HepG2 (cell line): ENCODE measurements at regions not wholly inside any gene's neighbourhood (a gene's known extent, or its start where the extent isn't known, plus 50 kb on each side); places are given as distances from the start of the nearest gene placed in this dataset.

Source experiments
- BHLHE40 ChIP-seq: IDR thresholded peaks from 2 replicates; pipeline ENCODE4 v1.6.1; 2011; ENCODE audit warnings: low read length, improper control_type of control experiment
- CEBPB ChIP-seq: IDR thresholded peaks from 2 replicates; pipeline ENCODE4 v1.6.1; 2011; ENCODE audit warnings: low read depth, low read length, improper control_type of control experiment, borderline replicate concordance
- DR1 ChIP-seq: sonication (generic); formaldehyde crosslinking; IDR thresholded peaks from 2 replicates; pipeline ENCODE4 v1.8.0; 2021; ENCODE audit warnings: mild to moderate bottlenecking, missing genetic modification reagents, inconsistent platforms
- FOXK1 ChIP-seq: sonication (generic); formaldehyde crosslinking; IDR thresholded peaks from 2 replicates; pipeline ENCODE4 v1.4.0; 2020; ENCODE audit warnings: low read depth, missing genetic modification reagents, borderline replicate concordance
- GPBP1L1 ChIP-seq: sonication (generic); formaldehyde crosslinking; IDR thresholded peaks from 2 replicates; pipeline ENCODE4 v1.5.0; 2020; ENCODE audit warnings: mild to moderate bottlenecking, missing genetic modification reagents
- HDAC1 ChIP-seq: sonication (generic); formaldehyde crosslinking; IDR thresholded peaks from 2 replicates; pipeline ENCODE4 v1.5.1; 2020; ENCODE audit warnings: mild to moderate bottlenecking, missing genetic modification reagents
- HMGXB3 ChIP-seq: sonication (generic); formaldehyde crosslinking; IDR thresholded peaks from 2 replicates; pipeline ENCODE4 v1.4.0; 2020; ENCODE audit warnings: missing genetic modification reagents, borderline replicate concordance
- MAZ ChIP-seq, 2 experiments: sonication (generic) in 1 of 2; formaldehyde crosslinking in 1 of 2; IDR thresholded peaks; 2 replicates each; pipeline versions ENCODE4 v1.5.0 to v1.6.1; 2012 to 2020; ENCODE audit warnings: low read depth in 2 of 2, mild to moderate bottlenecking in 2 of 2, borderline replicate concordance in 1 of 2, improper control_type of control experiment in 1 of 2, low read length in 1 of 2, missing genetic modification reagents in 1 of 2, moderate library complexity in 1 of 2
- NCOA2 ChIP-seq: sonication (generic); formaldehyde crosslinking; IDR thresholded peaks from 2 replicates; pipeline ENCODE4 v1.8.0; 2022; ENCODE audit warnings: inconsistent platforms
- NR2F6 ChIP-seq, 2 experiments: IDR thresholded peaks; 2 replicates each; pipeline ENCODE4 v1.6.1; 2016; ENCODE audit warnings: antibody characterized with exemption in 1 of 2, mild to moderate bottlenecking in 1 of 2
- SIN3B ChIP-seq: fragments of 150-350 bp; IDR thresholded peaks from 2 replicates; pipeline ENCODE4 v1.6.1; 2014; ENCODE audit warnings: low read length
- SMAD9 ChIP-seq: sonication (generic); formaldehyde crosslinking; IDR thresholded peaks from 2 replicates; pipeline ENCODE4 v1.5.1; 2020; ENCODE audit warnings: mild to moderate bottlenecking, missing genetic modification reagents
- ZBTB21 ChIP-seq: sonication (generic); formaldehyde crosslinking; IDR thresholded peaks from 2 replicates; pipeline ENCODE4 v1.4.0; 2020; ENCODE audit warnings: missing genetic modification reagents
- ZNF292 ChIP-seq: sonication (generic); formaldehyde crosslinking; IDR thresholded peaks from 2 replicates; pipeline ENCODE4 v1.8.1; 2022; ENCODE audit warnings: mild to moderate bottlenecking, low read depth, missing genetic modification reagents, borderline replicate concordance
- ZNF546 ChIP-seq: sonication (generic); formaldehyde crosslinking; conservative IDR thresholded peaks from 2 replicates; pipeline ENCODE4 v1.8.1; 2023; ENCODE audit warnings: mild to moderate bottlenecking, missing genetic modification reagents
- ZNF619 ChIP-seq: sonication (generic); formaldehyde crosslinking; IDR thresholded peaks from 2 replicates; pipeline ENCODE4 v1.4.0; 2020; ENCODE audit warnings: mild to moderate bottlenecking, missing genetic modification reagents
- ZNF704 ChIP-seq: sonication (generic); formaldehyde crosslinking; IDR thresholded peaks from 2 replicates; pipeline ENCODE4 v1.8.1; 2023; ENCODE audit warnings: mild to moderate bottlenecking, inconsistent platforms, moderate library complexity, missing genetic modification reagents, borderline replicate concordance
- ZNF784 ChIP-seq: sonication (generic); formaldehyde crosslinking; IDR thresholded peaks from 2 replicates; pipeline ENCODE4 v1.5.1; 2020; ENCODE audit warnings: missing genetic modification reagents, mild to moderate bottlenecking, borderline replicate concordance
- ZNF83 ChIP-seq: sonication (generic); formaldehyde crosslinking; IDR thresholded peaks from 2 replicates; pipeline ENCODE4 v1.4.0; 2020; ENCODE audit warnings: missing genetic modification reagents, mild to moderate bottlenecking, borderline replicate concordance

GRCh38 chr3:13189639-13190377 lies 116.6 kb upstream of the IQSEC1 start (continued):
- TF ChIP-seq ZNF619 (CRISPR knock-in tag) (no peak), ZNF784 (no peak), BHLHE40 (0 out of 2 replicates have a peak, but pooled peaks have one; percentile 12), SIN3B (no peak), HMGXB3 (peak; percentile 58; the same call in 1 of the 2 replicates), ZNF83 (CRISPR knock-in tag) (no peak), ZNF704 (CRISPR knock-in tag) (no peak), GPBP1L1 (no peak), FOXK1 (CRISPR knock-in tag) (peak; percentile 74), NCOA2 (CRISPR knock-in tag) (peak; percentile 84), ZNF292 (CRISPR knock-in tag) (peak; percentile 41; the same call in 1 of the 2 replicates), CEBPB (peak; percentile 57; the same call in 1 of the 2 replicates), SMAD9 (no peak), NR2F6 (IDR thresholded peaks at IDR 0.05) (peak; percentile 69), NR2F6 (CRISPR knock-in tag; IDR thresholded peaks at IDR 0.05) (peak; percentile 96), ZNF546 (no peak), ZBTB21 (peak; percentile 39; the same call in 1 of the 2 replicates), DR1 (no peak), HDAC1 (CRISPR knock-in tag) (peak; percentile 86), MAZ (IDR thresholded peaks at IDR 0.05; ENCODE audit: borderline replicate concordance, low read depth, low read length) (peak; percentile 50; the same call in 1 of the 2 replicates), MAZ (CRISPR knock-in tag; IDR thresholded peaks at IDR 0.05; ENCODE audit: low read depth) (peak; percentile 43; the same call in 1 of the 2 replicates)
